AG20443 (cell line): ENCODE measurements at regions not wholly inside any gene's neighbourhood (a gene's known extent, or its start where the extent isn't known, plus 50 kb on each side); places are given as distances from the start of the nearest gene placed in this dataset.

Experiments
- DNase-seq: peaks from one replicate; pipeline ENCODE4 v3.0.0; 2012; ENCODE audit warnings: low spot score, mixed read lengths

GRCh38 chr13:88601949-88602348, 930.8 kb downstream of the SLITRK5 start:
- no peak for DNase-seq

- no peak for DNase-seq
Measured at GRCh38 chr13:88602786-88603777, 931.9 kb downstream of the SLITRK5 start.

- no peak for DNase-seq
Measured at GRCh38 chr13:88617176-88617575, 946.0 kb downstream of the SLITRK5 start.

GRCh38 chr13:88622362-88622973, 951.3 kb downstream of the SLITRK5 start:
- DNase-seq = no peak

GRCh38 chr13:88623150-88623549, 952.0 kb downstream of the SLITRK5 start:
- DNase-seq = no peak

- no peak for DNase-seq
Measured at GRCh38 chr13:88627071-88627470, 955.9 kb downstream of the SLITRK5 start.

- no peak for DNase-seq
Measured at GRCh38 chr13:88628882-88629281, 957.7 kb downstream of the SLITRK5 start.

GRCh38 chr13:88637935-88638334, 966.8 kb downstream of the SLITRK5 start:
- no peak for DNase-seq

- no peak for DNase-seq
Measured at GRCh38 chr13:88643233-88643632, 972.1 kb downstream of the SLITRK5 start.

- no peak for DNase-seq
Measured at GRCh38 chr13:88648598-88649373, 977.6 kb downstream of the SLITRK5 start.

GRCh38 chr13:88649855-88650254, 978.7 kb downstream of the SLITRK5 start:
- no peak for DNase-seq

GRCh38 chr13:88651531-88651930, 980.4 kb downstream of the SLITRK5 start:
- no peak for DNase-seq

GRCh38 chr13:88656751-88657150, 985.6 kb downstream of the SLITRK5 start:
- no peak for DNase-seq

GRCh38 chr13:88670509-88670908, 999.3 kb downstream of the SLITRK5 start:
- no peak for DNase-seq

GRCh38 chr13:88674841-88675240, 1003.7 kb downstream of the SLITRK5 start:
- no peak for DNase-seq

- DNase-seq = no peak
Measured at GRCh38 chr13:88675347-88675996, 1004.3 kb downstream of the SLITRK5 start.

- no peak for DNase-seq
Measured at GRCh38 chr13:88676016-88676415, 1004.8 kb downstream of the SLITRK5 start.

- DNase-seq = no peak
Measured at GRCh38 chr13:88685459-88685858, 1014.3 kb downstream of the SLITRK5 start.

GRCh38 chr13:88701551-88701950, 1030.4 kb downstream of the SLITRK5 start:
- DNase-seq = no peak

- DNase-seq = no peak
Measured at GRCh38 chr13:88704600-88705275, 1033.6 kb downstream of the SLITRK5 start.

- no peak for DNase-seq
Measured at GRCh38 chr13:88707646-88708045, 1036.5 kb downstream of the SLITRK5 start.
